HEK293T (cell line): ENCODE measurements at regions not wholly inside any gene's neighbourhood (a gene's known extent, or its start where the extent isn't known, plus 50 kb on each side); places are given as distances from the start of the nearest gene placed in this dataset.

ENCODE experiments used
- CTCF ChIA-PET: fragments of 350-600 bp; formaldehyde crosslinking; extraction: SDS; loops from one replicate; lab custom pipeline; 2021; ENCODE audit warnings: antibody characterized with exemption, inconsistent platforms; lab: Yijun Ruan, JAX
- POLR2A ChIA-PET: fragments of 350-600 bp; formaldehyde crosslinking; extraction: SDS; loops from one replicate; lab custom pipeline; 2020; ENCODE audit warnings: antibody characterized with exemption, inconsistent platforms; lab: Yijun Ruan, JAX
- DNase-seq: peaks from one replicate; pipeline ENCODE4 v3.0.0; 2012; ENCODE audit warnings: mixed read lengths; ENCODE audit errors: extremely low spot score
- ARNT ChIP-seq: fragments of 450-650 bp; IDR thresholded peaks from 2 replicates; pipeline ENCODE4 v1.6.1; 2017; ENCODE audit warnings: mild to moderate bottlenecking
- BHLHE40 ChIP-seq: fragments of 450-650 bp; IDR thresholded peaks from 2 replicates; pipeline ENCODE4 v1.6.1; 2016; ENCODE audit warnings: mild to moderate bottlenecking, moderate library complexity, borderline replicate concordance
- CTBP1 ChIP-seq: fragments of 450-650 bp; IDR thresholded peaks from 2 replicates; pipeline ENCODE4 v1.6.1; 2016; ENCODE audit warnings: borderline replicate concordance
- ELF4 ChIP-seq: fragments of 450-650 bp; IDR thresholded peaks from 2 replicates; pipeline ENCODE4 v1.6.1; 2017; ENCODE audit warnings: antibody characterized with exemption
- FOXA1 ChIP-seq: fragments of 450-650 bp; IDR thresholded peaks from 2 replicates; pipeline ENCODE4 v1.6.1; 2016; ENCODE audit warnings: mild to moderate bottlenecking
- FOXK2 ChIP-seq: fragments of 450-650 bp; IDR thresholded peaks from 2 replicates; pipeline ENCODE4 v1.6.1; 2016; ENCODE audit warnings: mild to moderate bottlenecking
- FOXM1 ChIP-seq: fragments of 450-650 bp; IDR thresholded peaks from 2 replicates; pipeline ENCODE4 v1.6.1; 2017; ENCODE audit warnings: mild to moderate bottlenecking, borderline replicate concordance
- HDGF ChIP-seq: fragments of 450-650 bp; IDR thresholded peaks from 2 replicates; pipeline ENCODE4 v1.6.1; 2017; ENCODE audit warnings: antibody characterized with exemption, borderline replicate concordance
- L3MBTL2 ChIP-seq: fragments of 450-650 bp; conservative IDR thresholded peaks from 2 replicates; pipeline ENCODE4 v1.6.1; 2016; ENCODE audit warnings: mild to moderate bottlenecking
- LEF1 ChIP-seq: fragments of 450-650 bp; IDR thresholded peaks from 2 replicates; pipeline ENCODE4 v1.6.1; 2017; ENCODE audit warnings: mild to moderate bottlenecking, borderline replicate concordance
- NFRKB ChIP-seq: fragments of 450-650 bp; IDR thresholded peaks from 2 replicates; pipeline ENCODE4 v1.6.1; 2016; ENCODE audit warnings: mild to moderate bottlenecking, moderate library complexity
- SP1 ChIP-seq: fragments of 450-650 bp; IDR thresholded peaks from 2 replicates; pipeline ENCODE4 v1.6.1; 2017
- SUZ12 ChIP-seq: fragments of 450-650 bp; IDR thresholded peaks from 2 replicates; pipeline ENCODE4 v1.6.1; 2016; ENCODE audit warnings: mild to moderate bottlenecking
- TARDBP ChIP-seq: fragments of 450-650 bp; IDR thresholded peaks from 2 replicates; pipeline ENCODE4 v1.6.1; 2016
- ZNF384 ChIP-seq: fragments of 450-650 bp; IDR thresholded peaks from 2 replicates; pipeline ENCODE4 v1.6.1; 2016
- TF ChIP-seq, protein P1 (sequence below): fragments of 450-650 bp; IDR thresholded peaks from 2 replicates; pipeline ENCODE4 v1.6.1; 2016

DNA sequence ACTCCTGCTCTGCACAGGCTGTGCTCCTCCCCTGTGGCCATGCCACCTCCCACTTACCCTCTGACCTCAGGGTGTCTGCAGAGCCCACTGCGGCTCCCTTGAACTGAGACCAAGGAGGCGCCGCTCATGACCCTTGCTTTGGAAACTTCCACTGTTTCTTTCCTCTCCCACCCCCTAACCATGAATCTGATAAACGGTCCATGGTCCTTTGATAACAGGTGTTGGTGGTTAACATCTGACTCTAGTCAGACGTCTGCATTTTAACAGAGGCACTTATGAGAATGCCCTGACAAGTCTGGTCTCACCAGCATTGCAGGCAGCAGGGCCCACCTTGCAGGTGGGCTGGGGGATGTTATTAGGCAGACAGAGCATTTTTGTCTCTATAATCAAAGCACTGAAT, 113.6 kb upstream of the APCDD1 start:
- POLR2A ChIA-PET = no interaction called here
- DNase-seq = no peak
- no peak for TF ChIP-seq BHLHE40
- no peak for TF ChIP-seq FOXM1
- TF ChIP-seq SUZ12 = no peak
- no peak for TF ChIP-seq CTBP1
- TF ChIP-seq ZNF384 = no peak
- TF ChIP-seq SP1 = no peak
- no peak for TF ChIP-seq NFRKB
- CTCF ChIA-PET = no interaction called here

DNA sequence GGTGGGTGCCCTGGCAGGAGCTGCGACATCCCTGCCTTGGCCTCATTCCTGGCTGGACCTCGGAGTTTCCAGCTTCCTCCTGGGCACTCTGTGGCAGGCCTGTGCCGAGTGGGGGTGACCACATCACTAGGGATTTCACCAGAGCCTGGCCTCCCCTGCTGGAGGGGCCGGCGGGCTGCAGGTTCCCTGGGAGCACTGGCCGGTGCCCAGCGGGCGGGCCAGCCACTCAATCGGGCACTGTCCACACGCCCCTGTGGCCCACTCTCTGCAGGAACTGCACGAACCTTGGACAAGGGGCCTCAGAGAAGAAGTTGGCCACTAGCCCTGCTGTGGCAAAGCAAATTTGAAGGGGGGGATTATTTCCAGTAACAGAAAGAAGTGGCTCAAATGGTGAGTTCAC, 110.7 kb upstream of the APCDD1 start:
- DNase-seq = no peak
- no peak for TF ChIP-seq BHLHE40
- no peak for TF ChIP-seq SP1
- TF ChIP-seq ARNT = no peak
- TF ChIP-seq ZNF384 = no peak
- no peak for TF ChIP-seq TARDBP
- no peak for TF ChIP-seq L3MBTL2
- TF ChIP-seq, protein P1, sequence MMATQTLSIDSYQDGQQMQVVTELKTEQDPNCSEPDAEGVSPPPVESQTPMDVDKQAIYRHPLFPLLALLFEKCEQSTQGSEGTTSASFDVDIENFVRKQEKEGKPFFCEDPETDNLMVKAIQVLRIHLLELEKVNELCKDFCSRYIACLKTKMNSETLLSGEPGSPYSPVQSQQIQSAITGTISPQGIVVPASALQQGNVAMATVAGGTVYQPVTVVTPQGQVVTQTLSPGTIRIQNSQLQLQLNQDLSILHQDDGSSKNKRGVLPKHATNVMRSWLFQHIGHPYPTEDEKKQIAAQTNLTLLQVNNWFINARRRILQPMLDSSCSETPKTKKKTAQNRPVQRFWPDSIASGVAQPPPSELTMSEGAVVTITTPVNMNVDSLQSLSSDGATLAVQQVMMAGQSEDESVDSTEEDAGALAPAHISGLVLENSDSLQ = no peak
- TF ChIP-seq FOXM1 = no peak
- no peak for TF ChIP-seq FOXA1
- TF ChIP-seq LEF1 = no peak
- TF ChIP-seq ELF4 = no peak
- TF ChIP-seq NFRKB = no peak
- TF ChIP-seq SUZ12 = no peak
- TF ChIP-seq HDGF = no peak
- no peak for TF ChIP-seq CTBP1
- TF ChIP-seq FOXK2 = no peak
- ChIA-PET POLR2A (no interaction called here), CTCF (no interaction called here)

DNA sequence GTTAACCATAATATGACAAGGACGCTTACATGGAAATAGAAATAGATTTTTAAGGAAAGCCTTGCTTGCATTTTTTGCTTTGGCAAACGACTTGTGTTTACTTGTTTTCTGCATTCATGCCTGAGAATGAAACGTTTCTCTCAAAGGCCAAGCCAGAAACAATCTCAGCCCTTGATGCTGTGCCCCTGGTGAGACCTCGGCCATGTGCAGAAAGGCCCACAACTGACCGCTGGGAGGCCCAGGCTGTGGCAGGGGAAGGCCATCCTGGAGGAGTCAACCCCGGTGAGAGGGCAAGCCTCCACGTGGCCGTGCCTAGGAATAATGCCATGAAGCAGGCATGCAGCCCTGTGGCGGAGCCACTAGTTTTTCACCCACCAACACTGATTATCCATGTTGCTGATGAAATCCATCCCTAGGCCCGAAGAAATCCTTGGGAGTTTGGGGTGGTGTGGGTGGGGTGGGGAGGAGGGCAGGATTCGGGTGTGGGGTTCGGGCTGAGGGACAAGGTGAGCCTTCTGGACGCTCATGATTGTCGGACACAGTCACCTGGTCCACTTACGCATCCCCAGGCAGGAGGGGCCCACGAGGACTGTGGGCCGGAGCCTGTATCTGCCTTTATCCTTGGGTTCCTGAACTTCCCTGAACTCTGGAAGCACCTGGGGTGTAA, 107.6 kb upstream of the APCDD1 start:
- POLR2A ChIA-PET = no interaction called here
- TF ChIP-seq SP1 = no peak
- TF ChIP-seq ZNF384 = no peak
- TF ChIP-seq L3MBTL2 = no peak
- CTCF ChIA-PET = no interaction called here
- DNase-seq = no peak

DNA sequence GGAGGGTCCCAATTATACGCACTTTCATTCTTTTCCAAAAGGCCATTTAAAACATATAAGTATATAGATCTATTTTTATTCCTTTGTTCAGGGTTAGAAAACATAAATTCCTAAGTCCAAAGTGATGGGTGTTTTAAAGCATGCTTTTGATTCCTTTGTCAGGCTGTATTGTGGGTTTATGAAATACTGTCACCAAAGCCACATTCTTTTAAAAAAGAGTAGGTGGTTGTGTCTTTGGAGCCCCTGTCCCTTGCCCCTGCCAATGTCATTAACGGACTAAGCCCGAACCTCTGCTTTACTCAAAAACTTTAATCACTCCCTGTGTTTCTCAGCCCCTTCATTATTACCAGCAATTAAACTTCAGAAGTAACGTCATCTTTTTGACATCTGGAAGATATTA, 104.9 kb upstream of the APCDD1 start:
- DNase-seq = no peak
- POLR2A ChIA-PET = no interaction called here
- CTCF ChIA-PET = no interaction called here
- TF ChIP-seq ARNT = no peak
- TF ChIP-seq ZNF384 = no peak
- no peak for TF ChIP-seq SP1
- TF ChIP-seq BHLHE40 = no peak
- no peak for TF ChIP-seq FOXA1
- TF ChIP-seq FOXM1 = no peak
- TF ChIP-seq SUZ12 = no peak
- TF ChIP-seq TARDBP = no peak
- no peak for TF ChIP-seq HDGF

DNA sequence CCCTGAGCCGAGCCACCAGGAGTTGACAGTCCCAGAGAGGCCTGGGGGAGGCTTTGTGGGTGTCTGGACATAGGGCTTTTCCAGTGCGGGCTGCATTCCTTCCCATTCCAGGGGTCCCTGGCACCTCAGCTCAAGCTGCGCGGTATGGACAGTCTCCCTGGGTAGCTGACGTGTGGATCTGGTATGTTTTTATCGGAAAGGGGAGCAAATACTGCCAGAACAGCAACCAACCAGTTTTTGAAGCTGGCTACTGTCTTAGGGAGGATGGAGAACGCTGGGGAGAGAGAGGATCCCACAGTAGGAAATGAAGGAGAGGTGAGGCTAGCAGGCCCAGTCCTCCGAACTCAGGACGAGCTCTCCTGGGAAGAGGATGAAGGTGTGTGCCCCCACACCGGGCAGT, 103.8 kb upstream of the APCDD1 start:
- CTCF ChIA-PET = no interaction called here
- DNase-seq = no peak
- TF ChIP-seq ARNT (no peak), TARDBP (no peak), LEF1 (no peak), L3MBTL2 (no peak), ZNF384 (no peak), SUZ12 (no peak), SP1 (no peak), CTBP1 (no peak), ELF4 (no peak)
- TF ChIP-seq, protein P1 = no peak
- POLR2A ChIA-PET = no interaction called here

DNA sequence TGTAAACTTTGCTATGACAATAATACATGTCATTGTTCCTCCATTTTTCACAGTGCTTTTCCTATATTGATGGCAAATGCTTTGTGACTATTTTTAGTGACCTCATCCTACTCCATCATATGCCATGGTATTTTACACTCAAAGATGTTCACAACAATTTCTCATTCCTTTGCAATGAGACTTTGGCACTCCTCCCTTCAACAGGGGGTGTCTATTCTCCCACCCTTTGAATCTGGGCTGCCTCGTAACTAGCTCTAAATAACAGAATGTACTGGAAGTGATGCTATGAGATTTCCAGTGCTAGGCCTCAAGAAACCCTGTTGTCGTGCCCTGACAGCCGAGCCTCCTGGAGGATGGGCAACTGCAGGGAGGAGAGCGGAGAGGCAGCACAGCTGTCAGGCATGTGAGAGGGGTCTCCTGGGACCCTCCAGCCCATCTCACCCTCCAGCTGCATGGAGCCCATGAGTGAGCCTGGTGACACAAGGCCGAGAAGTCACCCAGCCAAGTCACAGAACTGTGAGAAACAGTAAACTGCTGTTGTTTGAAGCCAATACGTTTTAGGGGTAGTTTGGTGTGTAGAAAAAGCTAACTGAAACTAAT, 103.1 kb upstream of the APCDD1 start:
- TF ChIP-seq SP1 (no peak), BHLHE40 (no peak), SUZ12 (no peak), NFRKB (no peak), FOXA1 (no peak), ELF4 (no peak), FOXM1 (no peak), LEF1 (no peak), ZNF384 (no peak), CTBP1 (no peak), ARNT (no peak), HDGF (no peak), FOXK2 (no peak), TARDBP (no peak), L3MBTL2 (no peak)
- TF ChIP-seq, protein P1 = no peak
- no peak for DNase-seq
- ChIA-PET POLR2A (no interaction called here), CTCF (no interaction called here)
